Testis (tissue), 2 donors: ENCODE measurements at regions not wholly inside any gene's neighbourhood (a gene's known extent, or its start where the extent isn't known, plus 50 kb on each side); places are given as distances from the start of the nearest gene placed in this dataset.
"Not testable (repeated sequence)": the region's sequence is repeated elsewhere in the genome, so short reads cannot be mapped to it uniquely, and the experiment has no call there.

ENCODE experiments used
- DNase-seq: peaks from one replicate; pipeline ENCODE4 v3.0.0-alpha.2; 2019
- H3K27ac ChIP-seq, 2 donors: fragments of 200-600 bp; sonication (generic); one replicate each; pipeline ENCODE4 v1.5.1; 2019
- H3K27me3 ChIP-seq: fragments of 200-600 bp; sonication (generic); one replicate; pipeline ENCODE4 v1.5.1; 2019
- H3K36me3 ChIP-seq: fragments of 200-600 bp; sonication (generic); one replicate; pipeline ENCODE4 v1.5.1; 2017; ENCODE audit warnings: low read depth; ENCODE audit errors: missing control alignments
- H3K4me1 ChIP-seq: fragments of 200-600 bp; sonication (generic); one replicate; pipeline ENCODE4 v1.5.1; 2019
- H3K4me3 ChIP-seq, 2 donors: fragments of 200-600 bp; sonication (generic); one replicate each; pipeline ENCODE4 v1.5.1; 2017 to 2019
- H3K9me3 ChIP-seq: fragments of 200-600 bp; sonication (generic); one replicate; pipeline ENCODE4 v1.5.1; 2017
- POLR2A ChIP-seq: fragments of 450-650 bp; IDR thresholded peaks from one replicate; pipeline ENCODE4 v1.6.1; 2017; ENCODE audit warnings: antibody characterized with exemption, mild to moderate bottlenecking, moderate library complexity
- WGBS, 2 donors: methylation state at CpG; one replicate each; pipeline ENCODE4 v1.1.5; 2018; 5-methylcytosine and 5-hydroxymethylcytosine counted together
- intact Hi-C: fragments of 100-400 bp; cut with DNase I; formaldehyde crosslinking; loops from one replicate; pipeline ENCODE4 v1.15.1; 2023; ENCODE audit warnings: low total_unique reads
- TF ChIP-seq, protein P1 (sequence below), 3 experiments: fragments of 450-650 bp in 2 of 3; fragments of 200-600 bp in 1 of 3; sonication (generic) in 1 of 3; IDR thresholded peaks; one replicate each; pipeline ENCODE4 v1.5.1; 2016 to 2019; ENCODE audit warnings: antibody characterized with exemption in 3 of 3, mild to moderate bottlenecking in 2 of 3, moderate library complexity in 1 of 3

GRCh38 chr2:142557391-142557790 lies 320.1 kb upstream of the KYNU start:
- DNase-seq = no peak
- Histone ChIP-seq H3K4me1 (no peaks in the 10 kb centered on the region), H3K27me3 (no peaks in the 10 kb centered on the region), H3K36me3 (no peaks in the 10 kb centered on the region), H3K4me3 (no peak overlapping the region), H3K27ac (no peak overlapping the region), H3K9me3 (no peaks in the 10 kb centered on the region)
- WGBS, 2 donors = 27 to 51% methylated on average over 1 of the region's 1 CpG
- no peak for TF ChIP-seq POLR2A
- TF ChIP-seq, protein P1, sequence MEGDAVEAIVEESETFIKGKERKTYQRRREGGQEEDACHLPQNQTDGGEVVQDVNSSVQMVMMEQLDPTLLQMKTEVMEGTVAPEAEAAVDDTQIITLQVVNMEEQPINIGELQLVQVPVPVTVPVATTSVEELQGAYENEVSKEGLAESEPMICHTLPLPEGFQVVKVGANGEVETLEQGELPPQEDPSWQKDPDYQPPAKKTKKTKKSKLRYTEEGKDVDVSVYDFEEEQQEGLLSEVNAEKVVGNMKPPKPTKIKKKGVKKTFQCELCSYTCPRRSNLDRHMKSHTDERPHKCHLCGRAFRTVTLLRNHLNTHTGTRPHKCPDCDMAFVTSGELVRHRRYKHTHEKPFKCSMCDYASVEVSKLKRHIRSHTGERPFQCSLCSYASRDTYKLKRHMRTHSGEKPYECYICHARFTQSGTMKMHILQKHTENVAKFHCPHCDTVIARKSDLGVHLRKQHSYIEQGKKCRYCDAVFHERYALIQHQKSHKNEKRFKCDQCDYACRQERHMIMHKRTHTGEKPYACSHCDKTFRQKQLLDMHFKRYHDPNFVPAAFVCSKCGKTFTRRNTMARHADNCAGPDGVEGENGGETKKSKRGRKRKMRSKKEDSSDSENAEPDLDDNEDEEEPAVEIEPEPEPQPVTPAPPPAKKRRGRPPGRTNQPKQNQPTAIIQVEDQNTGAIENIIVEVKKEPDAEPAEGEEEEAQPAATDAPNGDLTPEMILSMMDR (IDR thresholded peaks at IDR 0.05) = no peak
- intact Hi-C loops = no loop called here

DNA sequence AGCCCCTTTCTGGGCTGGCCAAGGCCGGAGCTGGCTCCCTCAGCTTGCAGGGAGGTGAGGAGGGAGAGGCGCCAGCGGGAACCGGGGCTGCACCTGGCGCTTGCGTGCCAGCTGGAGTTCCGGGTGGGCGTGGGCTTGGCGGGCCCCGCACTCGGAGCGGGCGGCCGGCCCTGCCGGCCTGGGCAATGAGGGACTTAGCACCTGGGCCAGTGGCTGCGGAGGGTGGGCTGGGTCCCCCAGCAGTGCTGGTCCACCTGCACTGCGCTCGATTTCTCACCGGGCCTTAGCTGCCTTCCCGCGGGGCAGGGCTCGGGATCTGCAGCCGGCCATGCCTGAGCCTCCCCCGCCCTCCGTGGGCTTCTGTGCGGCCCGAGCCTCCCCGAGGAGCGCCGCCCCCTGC lies 331.5 kb upstream of the KYNU start:
- DNase-seq, H3K9me3 ChIP-seq, H3K4me1 ChIP-seq, H3K27me3 ChIP-seq, intact Hi-C loops, H3K36me3 ChIP-seq, H3K27ac ChIP-seq: not testable (repeated sequence)
- WGBS, 2 donors = 71% methylated on average over 30 of the region's 30 CpGs; no CpG with 5 or more reads in 1 of the 2 donors
- H3K4me3 ChIP-seq = peak overlapping the region in 1 of 2 donors; percentile 55

DNA sequence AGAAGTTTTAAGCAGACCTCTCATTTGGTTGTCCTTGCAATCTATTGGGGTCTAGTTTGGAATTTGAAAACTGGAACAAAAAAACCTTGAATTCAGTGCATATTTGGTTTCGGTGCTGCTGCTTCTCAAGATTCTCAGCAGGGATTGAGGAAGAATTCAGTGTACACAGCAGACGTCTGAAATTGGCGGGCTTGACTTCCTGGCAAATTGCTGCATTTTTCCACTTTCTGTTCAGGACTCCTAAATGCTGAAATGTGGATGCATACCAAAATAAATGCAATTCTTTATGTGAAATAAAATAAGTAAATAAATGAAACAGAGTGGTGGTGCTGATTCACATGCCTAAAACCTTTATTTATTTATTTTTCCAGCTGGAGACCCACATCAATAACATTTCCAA lies 332.4 kb upstream of the KYNU start:
- Histone ChIP-seq H3K4me1 (no peaks in the 10 kb centered on the region), H3K9me3 (no peaks in the 10 kb centered on the region), H3K27me3 (no peaks in the 10 kb centered on the region), H3K36me3 (no peaks in the 10 kb centered on the region), H3K27ac (no peak overlapping the region), H3K4me3 (no peak overlapping the region)
- TF ChIP-seq POLR2A = no peak
- TF ChIP-seq, protein P1 (IDR thresholded peaks at IDR 0.05) = no peak
- 24 to 26% methylated on average over 3 of the region's 3 CpGs for WGBS, 2 donors
- no peak for DNase-seq
- intact Hi-C loops = no loop called here

GRCh38 chr2:142544173-142544572 lies 333.3 kb upstream of the KYNU start:
- TF ChIP-seq POLR2A = no peak
- TF ChIP-seq, protein P1 (IDR thresholded peaks at IDR 0.05) = no peak
- Histone ChIP-seq H3K27me3 (no peaks in the 10 kb centered on the region), H3K4me1 (no peaks in the 10 kb centered on the region), H3K36me3 (no peaks in the 10 kb centered on the region), H3K27ac (no peak overlapping the region), H3K4me3 (no peak overlapping the region), H3K9me3 (no peaks in the 10 kb centered on the region)
- intact Hi-C loops = no loop called here
- 69 to 87% methylated on average over 4 of the region's 4 CpGs for WGBS, 2 donors
- DNase-seq = no peak

- H3K36me3 ChIP-seq = no peaks in the 10 kb centered on the region
- no peak for TF ChIP-seq POLR2A
- TF ChIP-seq, protein P1 (IDR thresholded peaks at IDR 0.05) = no peak
- 36 to 85% methylated on average over 1 of the region's 1 CpG for WGBS, 2 donors
- no peak for DNase-seq
- no peaks in the 10 kb centered on the region for H3K9me3 ChIP-seq
- no peak overlapping the region for H3K4me3 ChIP-seq
- no peak overlapping the region for H3K27ac ChIP-seq
- intact Hi-C loops = no loop called here
- no peaks in the 10 kb centered on the region for H3K4me1 ChIP-seq
- H3K27me3 ChIP-seq = no peaks in the 10 kb centered on the region
These were observed 335.0 kb upstream of the KYNU start for GRCh38 chr2:142542431-142542910.
